Ascending aorta (tissue), 2 donors: ENCODE measurements at regions not wholly inside any gene's neighbourhood (a gene's known extent, or its start where the extent isn't known, plus 50 kb on each side); places are given as distances from the start of the nearest gene placed in this dataset.
A peak's percentile ranks its signal among the peaks of the same experiment; 100 is the strongest.

Source experiments
- DNase-seq, 2 donors: peaks; one replicate each; pipeline ENCODE4 v3.0.0-alpha.2; 2019; ENCODE audit warnings: low spot score in 2 of 2
- H3K27ac ChIP-seq, 2 donors: fragments of 200-600 bp; sonication (generic); one replicate each; pipeline ENCODE4 v1.5.1; 2016 to 2017; ENCODE audit warnings: mild to moderate bottlenecking in 1 of 2
- H3K27me3 ChIP-seq: fragments of 200-600 bp; sonication (generic); one replicate; pipeline ENCODE4 v1.5.1; 2017
- H3K36me3 ChIP-seq, 2 donors: fragments of 200-600 bp; sonication (generic); one replicate each; pipeline ENCODE4 v1.5.1; 2016
- H3K4me1 ChIP-seq, 2 donors: fragments of 200-600 bp; sonication (generic); one replicate each; pipeline ENCODE4 v1.5.1; 2016 to 2017; ENCODE audit warnings: mild to moderate bottlenecking in 1 of 2
- H3K4me3 ChIP-seq, 2 donors: fragments of 200-600 bp; sonication (generic); one replicate each; pipeline ENCODE4 v1.5.1; 2016 to 2017; ENCODE audit warnings: mild to moderate bottlenecking in 1 of 2
- H3K9me3 ChIP-seq, 2 donors: fragments of 200-600 bp; sonication (generic); one replicate each; pipeline ENCODE4 v1.5.1; 2016
- CTCF ChIP-seq, 3 experiments: fragments of 200-600 bp in 2 of 3; fragments of 450-650 bp in 1 of 3; sonication (generic) in 2 of 3; IDR thresholded peaks; one replicate each; pipeline ENCODE4 v1.5.1; 2016 to 2019; ENCODE audit warnings: antibody characterized with exemption in 3 of 3, mild to moderate bottlenecking in 1 of 3, moderate library complexity in 1 of 3
- intact Hi-C: fragments of 100-400 bp; cut with DNase I; formaldehyde crosslinking; loops from one replicate; pipeline ENCODE4 v1.15.1; 2023

- TF ChIP-seq CTCF (IDR thresholded peaks at IDR 0.05) = no peak
- DNase-seq = no peak
- intact Hi-C loops = no loop called here
- H3K9me3 ChIP-seq = peaks cover 0 to 3% of the 10 kb centered on the region in 2 donors
- no peak overlapping the region for H3K4me3 ChIP-seq
- no peak overlapping the region for H3K27ac ChIP-seq
- H3K4me1 ChIP-seq = no peaks in the 10 kb centered on the region
- no peaks in the 10 kb centered on the region for H3K36me3 ChIP-seq
- no peaks in the 10 kb centered on the region for H3K27me3 ChIP-seq
Measured at GRCh38 chr5:6273749-6274148, 104.6 kb downstream of the MED10 start.

GRCh38 chr5:6273090-6273735 lies 105.1 kb downstream of the MED10 start:
- Histone ChIP-seq H3K27me3 (no peaks in the 10 kb centered on the region), H3K27ac (no peak overlapping the region), H3K36me3 (no peaks in the 10 kb centered on the region), H3K4me1 (no peaks in the 10 kb centered on the region), H3K9me3 (peaks cover 0 to 3% of the 10 kb centered on the region in 2 donors), H3K4me3 (no peak overlapping the region)
- DNase-seq = no peak
- no peak for TF ChIP-seq CTCF (IDR thresholded peaks at IDR 0.05)
- intact Hi-C loops = no loop called here

GRCh38 chr5:6269925-6270324 lies 108.4 kb downstream of the MED10 start:
- no peak for TF ChIP-seq CTCF (IDR thresholded peaks at IDR 0.05)
- Histone ChIP-seq H3K4me3 (no peak overlapping the region), H3K27ac (no peak overlapping the region), H3K36me3 (no peaks in the 10 kb centered on the region), H3K9me3 (peaks cover 0 to 3% of the 10 kb centered on the region in 2 donors), H3K4me1 (no peaks in the 10 kb centered on the region), H3K27me3 (no peaks in the 10 kb centered on the region)
- DNase-seq = no peak
- intact Hi-C loops = loop anchor here (10.0 kb wide), 1 partner anchor 775 kb away; no protein-coding TSS in a partner anchor

GRCh38 chr5:6266671-6267197 lies 111.6 kb downstream of the MED10 start:
- Histone ChIP-seq H3K4me1 (no peaks in the 10 kb centered on the region), H3K27ac (no peak overlapping the region), H3K27me3 (no peaks in the 10 kb centered on the region), H3K36me3 (no peaks in the 10 kb centered on the region), H3K4me3 (no peak overlapping the region), H3K9me3 (peaks cover 0 to 3% of the 10 kb centered on the region in 2 donors)
- DNase-seq = peak in 1 of 2 donors; percentile 11
- intact Hi-C loops = loop anchor here (10.0 kb wide), 1 partner anchor 772 kb away; no protein-coding TSS in a partner anchor
- no peak for TF ChIP-seq CTCF (IDR thresholded peaks at IDR 0.05)

- H3K4me3 ChIP-seq = no peak overlapping the region
- no peak for DNase-seq
- H3K27ac ChIP-seq = no peak overlapping the region
- H3K36me3 ChIP-seq = no peaks in the 10 kb centered on the region
- TF ChIP-seq CTCF (IDR thresholded peaks at IDR 0.05) = no peak
- peaks cover 0 to 7% of the 10 kb centered on the region in 2 donors for H3K4me1 ChIP-seq
- no peaks in the 10 kb centered on the region for H3K9me3 ChIP-seq
- intact Hi-C loops = loop anchor here (10.0 kb wide), 1 partner anchor 770 kb away; no protein-coding TSS in a partner anchor
- no peaks in the 10 kb centered on the region for H3K27me3 ChIP-seq
Measured at GRCh38 chr5:6264394-6264793, 114.0 kb downstream of the MED10 start.
